ENCODE measurements at regions not wholly inside any gene's neighbourhood (a gene's known extent, or its start where the extent isn't known, plus 50 kb on each side); places are given as distances from the start of the nearest gene placed in this dataset.
A peak's percentile ranks its signal among the peaks of the same experiment; 100 is the strongest.
"Not testable (repeated sequence)": the region's sequence is repeated elsewhere in the genome, so short reads cannot be mapped to it uniquely, and the experiment has no call there.

DNA sequence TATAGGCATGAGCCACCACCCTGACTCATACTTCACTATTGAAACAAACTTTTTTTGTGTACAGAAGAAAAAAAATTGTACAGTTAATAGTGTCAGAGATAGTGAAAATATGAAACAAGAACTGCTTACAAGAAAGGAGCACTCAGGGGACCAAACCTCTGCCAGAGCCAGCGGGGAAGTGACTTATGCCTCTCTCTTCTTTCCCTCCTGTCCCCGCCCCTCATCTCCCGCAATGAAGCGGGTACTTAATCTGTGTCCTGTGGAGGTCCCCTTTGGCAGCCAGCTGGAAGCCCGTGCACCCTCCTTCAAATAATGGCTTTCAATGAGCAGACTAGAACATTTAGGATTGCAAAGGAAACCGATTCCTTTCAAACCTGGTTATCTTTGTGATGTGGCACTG lies 51.5 kb downstream of the PPIAL4A start:
- DNase-seq: not testable (repeated sequence)

DNA sequence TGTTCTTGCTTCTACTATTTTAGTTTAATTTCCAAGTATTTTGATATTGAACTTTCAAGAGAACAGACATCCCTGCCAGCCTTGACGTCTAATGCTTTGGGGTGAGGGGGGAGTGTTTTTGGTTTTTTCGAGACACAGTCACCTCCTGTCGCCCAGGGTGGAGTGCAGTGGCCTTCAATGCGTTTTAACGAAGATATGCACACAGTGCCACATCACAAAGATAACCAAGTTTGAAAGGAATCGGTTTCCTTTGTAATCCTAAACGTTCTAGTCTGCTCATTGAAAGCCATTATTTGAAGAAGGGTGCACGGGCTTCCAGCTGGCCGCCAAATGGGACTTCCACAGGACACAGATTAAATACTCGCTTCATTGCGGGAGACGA lies 52.3 kb downstream of the PPIAL4A start:
- not testable (repeated sequence) for DNase-seq

DNA sequence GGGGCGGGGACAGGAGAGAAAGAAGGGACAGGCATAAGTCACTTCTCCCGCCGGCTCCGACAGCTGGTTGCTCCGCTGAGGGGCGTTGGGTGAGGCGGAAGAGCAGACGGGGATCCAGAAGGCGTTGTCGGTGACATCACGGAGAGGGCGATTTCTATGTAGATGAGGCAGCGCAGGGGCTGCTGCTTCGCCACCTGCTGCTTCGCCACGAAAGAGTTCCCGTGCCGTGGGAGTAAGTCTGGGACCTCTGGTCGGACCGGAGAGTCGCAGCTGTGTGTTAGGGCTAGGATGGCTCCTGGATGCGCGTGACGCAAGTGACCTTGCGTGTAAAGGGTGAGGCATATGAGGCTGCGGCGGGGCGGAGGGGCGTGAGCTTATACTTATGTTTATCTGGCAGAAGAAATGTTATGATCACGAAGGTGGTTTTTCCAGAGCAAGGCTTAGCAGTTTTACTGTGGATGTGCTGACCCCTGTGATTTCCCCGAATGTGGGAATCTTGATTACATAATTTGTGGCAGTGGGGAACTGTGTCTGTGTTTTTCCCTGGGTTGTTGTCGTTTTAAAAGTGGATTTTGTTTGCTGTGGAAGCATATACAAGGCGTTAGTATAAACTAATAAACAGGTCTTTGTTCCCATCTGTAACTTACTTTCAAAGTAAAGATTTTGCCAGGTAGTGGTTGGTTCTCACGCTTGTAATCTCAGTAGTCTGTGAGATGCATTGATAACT lies 52.8 kb downstream of the PPIAL4A start:
- peak; percentile 75 for DNase-seq

DNA sequence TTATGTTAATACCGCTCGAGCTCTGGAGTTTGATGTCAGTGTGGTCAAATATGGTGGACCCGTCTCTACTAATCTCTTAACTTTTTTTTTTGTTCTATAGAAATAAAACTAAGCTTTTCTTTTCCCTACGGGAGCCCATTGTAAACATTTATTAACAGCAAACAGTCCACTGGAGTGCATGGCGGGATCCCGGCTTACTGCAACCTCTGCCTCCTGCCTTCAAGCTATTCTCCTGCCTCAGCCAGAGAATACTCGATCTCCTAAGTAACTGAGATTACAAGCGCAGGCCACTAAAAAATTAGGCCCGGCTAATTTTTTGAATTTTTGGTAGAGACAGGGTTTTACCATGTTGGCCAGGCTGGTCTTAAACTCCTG lies 53.4 kb downstream of the PPIAL4A start:
- DNase-seq: not testable (repeated sequence)

DNA sequence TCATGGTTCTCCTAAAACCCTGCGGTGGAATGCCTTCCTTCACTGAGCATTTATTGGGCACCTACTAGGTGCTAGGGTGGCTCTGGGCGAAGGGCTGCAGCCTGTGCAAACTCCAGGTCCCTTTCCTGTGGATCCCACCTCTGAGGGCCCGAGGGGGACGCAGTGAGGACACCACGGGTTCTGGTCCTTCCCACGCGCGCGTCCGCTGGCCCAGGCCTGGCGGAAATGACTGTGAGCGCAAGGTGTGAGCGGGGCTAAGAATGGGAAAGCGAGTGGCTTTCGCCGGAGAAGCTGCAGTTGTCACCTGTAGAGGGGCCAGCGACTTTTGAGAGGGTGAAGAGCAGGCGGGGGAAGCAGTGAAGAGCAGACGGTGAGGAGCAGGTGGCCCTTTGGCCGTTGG lies 55.1 kb downstream of the PPIAL4A start:
- DNase-seq: not testable (repeated sequence)

DNA sequence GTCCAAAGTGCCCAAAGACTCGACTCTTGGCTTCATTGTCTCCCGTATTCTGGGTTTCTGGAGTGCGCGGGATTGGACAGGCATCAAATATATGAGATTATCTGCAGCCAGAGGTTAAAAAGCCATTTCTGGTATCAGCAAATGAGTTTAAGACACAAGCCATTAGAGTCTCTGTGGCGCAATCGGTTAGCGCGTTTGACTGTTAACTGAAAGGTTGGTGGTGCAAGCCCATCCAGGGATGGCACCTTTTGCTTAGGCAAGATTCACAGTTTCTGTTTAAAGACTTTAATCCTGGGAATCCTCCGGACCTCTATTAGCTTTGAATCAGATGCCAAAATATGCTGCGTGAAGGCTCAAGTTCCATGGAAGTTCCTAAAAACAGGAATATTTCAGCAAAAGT lies 55.6 kb downstream of the PPIAL4A start:
- DNase-seq: not testable (repeated sequence)

DNA sequence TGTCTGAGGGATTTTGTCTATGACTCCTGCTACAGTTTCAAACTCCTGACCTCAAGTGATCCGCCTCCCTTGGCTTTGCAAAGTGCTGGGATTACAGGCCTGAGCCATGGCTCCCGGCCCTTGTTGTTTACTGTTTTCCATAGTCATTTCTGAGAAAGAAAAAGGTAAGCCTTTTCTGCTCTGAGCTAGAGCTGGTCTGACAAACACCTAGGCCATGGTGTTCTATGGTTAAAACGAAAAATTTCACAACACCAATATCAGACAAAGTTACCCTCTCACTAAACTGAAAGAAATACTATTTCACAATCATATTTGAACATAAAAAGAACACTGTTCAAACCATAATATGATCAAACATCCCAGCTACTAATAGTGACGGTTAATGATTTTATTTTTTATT lies 57.5 kb downstream of the PPIAL4A start:
- not testable (repeated sequence) for DNase-seq

DNA sequence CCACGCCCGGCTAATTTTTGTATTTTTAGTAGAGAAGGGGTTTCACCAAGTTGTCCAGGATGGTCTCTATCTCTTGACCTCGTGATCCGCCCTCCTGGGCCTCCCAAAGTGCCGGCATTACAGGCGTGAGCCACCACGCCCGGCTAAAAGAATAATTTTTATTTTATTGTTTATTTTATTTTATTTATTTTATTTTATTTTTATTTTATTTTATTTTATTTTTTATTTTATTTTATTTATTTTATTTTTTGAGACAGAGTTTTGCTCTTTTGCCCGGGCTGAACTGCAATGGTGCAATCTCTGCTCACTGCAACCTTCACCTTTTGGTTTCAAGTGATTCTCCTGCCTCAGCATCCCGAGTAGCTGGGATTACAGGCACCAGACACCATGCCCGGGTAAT lies 60.2 kb downstream of the PPIAL4A start:
- DNase-seq: not testable (repeated sequence)

DNA sequence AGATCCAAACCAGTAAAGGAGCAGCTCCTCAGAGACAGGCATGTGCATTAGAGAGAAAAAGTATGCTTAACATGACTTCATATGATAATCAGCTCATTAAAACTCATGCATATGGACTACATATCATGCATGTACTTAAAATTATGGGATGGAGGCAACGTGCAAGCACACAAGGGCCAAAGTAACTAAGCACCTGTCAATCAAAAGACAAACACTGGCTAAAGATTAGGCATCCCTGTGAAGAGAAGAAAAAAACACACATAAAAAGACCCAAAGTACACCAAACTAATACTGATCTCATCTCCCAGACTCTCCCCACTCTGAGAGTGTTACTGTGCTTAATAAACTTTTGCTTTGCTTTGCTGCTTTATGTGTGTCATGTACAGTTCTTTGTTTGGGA lies 61.1 kb downstream of the PPIAL4A start:
- DNase-seq: not testable (repeated sequence)

DNA sequence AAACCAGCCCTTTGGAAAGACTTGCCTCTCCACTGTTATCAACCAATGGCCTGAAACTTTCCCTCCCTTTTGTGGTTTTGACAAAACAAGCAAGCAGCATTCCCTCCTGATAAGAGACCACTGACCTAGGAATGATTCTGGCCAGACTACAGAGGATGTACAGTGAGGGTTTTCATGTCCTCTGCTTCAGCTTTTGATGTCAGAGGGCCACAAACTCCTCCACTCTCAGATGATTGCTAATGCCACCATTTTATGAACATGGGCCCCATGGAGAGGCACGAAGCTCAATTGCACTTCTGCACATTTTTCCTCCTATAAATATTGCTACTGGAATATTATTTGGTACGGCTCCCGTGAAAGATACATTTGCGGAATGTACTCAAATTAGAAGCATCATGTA lies 61.5 kb downstream of the PPIAL4A start:
- DNase-seq: not testable (repeated sequence)

DNA sequence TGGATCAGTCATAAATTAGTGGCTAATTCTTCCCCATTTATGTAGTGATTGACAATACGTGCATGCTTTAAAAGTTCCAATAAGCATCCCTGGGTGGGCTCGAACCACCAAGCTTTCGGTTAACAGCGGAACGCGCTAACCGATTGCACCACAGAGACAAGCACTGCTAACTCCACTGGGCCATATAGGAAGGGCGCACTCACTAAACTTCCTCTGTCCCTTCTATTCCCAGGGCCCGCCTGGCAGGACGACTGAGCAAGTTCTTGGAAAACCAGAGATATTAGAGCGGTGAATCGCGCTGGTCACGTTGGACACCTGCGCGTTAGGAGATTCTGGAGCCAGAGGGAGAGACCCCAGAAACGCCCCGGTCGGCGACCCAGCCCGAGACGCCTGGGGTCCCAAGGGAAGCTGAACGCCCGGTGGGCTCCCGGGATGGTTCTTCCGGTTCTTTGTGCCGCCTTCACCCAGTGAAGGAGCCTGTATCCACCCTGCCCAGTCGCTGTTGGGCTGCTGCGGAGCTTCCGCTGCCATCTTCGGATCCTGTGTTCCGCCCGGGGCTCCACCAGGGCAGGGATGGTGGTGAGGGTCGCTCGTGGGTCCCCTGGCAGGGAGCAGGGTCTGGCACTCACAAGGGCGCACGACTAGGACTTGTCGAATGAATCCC lies 62.8 kb downstream of the PPIAL4A start:
- DNase-seq: not testable (repeated sequence)

DNA sequence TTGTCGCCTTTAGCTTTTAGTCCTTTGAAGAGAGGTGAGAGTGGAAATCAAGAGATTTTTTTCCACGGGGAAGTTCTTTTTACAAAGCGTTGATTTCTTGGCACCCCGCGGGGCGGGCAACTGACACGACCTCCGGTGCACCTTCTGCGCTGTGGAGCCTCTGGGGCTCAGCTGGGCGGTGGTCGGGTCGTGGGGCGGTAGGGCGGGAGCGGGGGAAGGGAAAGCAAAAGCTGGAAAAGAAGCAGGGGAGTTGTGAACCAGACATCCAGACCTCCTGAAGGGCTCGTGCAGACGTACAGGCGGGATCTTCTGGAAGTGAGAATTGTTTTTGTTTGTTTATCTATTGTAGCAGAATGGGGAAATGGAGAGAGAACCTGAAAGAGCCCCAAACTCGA lies 63.3 kb downstream of the PPIAL4A start:
- not testable (repeated sequence) for DNase-seq

DNA sequence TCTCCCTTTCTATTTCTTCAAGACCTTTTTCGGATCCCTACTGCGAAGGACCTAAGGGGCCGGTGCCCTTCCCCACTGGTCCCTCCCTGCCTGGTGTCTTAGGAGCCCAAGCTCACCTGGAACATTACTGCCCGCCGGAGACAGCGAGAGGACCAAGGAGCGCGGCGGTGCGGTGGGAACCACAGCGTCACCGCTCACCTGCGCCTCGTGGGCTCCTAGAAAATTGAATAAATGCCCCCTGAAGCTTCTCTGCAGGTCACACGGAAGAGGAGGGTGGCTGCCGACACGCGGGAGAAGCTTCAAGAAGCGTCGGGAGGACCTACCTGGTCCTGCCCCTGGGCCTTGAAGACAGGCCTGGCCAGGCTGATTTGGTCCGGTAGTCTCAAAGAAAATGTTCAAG lies 65.2 kb downstream of the PPIAL4A start:
- no peak for DNase-seq

DNA sequence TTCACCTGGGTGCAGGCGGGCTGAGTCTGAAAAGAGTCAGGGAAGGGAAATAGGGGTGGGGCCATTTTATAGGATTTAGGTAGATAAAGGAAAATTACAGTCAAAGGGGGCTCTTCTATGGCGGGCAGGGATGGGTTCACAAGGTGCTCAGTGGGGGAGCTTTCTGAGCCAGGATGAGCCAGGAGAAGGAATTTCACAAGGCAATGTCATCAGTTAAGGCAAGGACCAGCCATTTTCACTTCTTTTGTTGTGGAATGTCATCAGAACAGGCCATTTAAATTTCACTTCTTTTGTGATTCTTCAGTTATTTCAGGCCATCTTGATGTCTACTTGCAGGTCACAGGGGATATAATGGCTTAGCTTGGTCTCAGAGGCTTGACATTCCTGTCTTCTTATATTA lies 66.4 kb downstream of the PPIAL4A start:
- DNase-seq: not testable (repeated sequence)

DNA sequence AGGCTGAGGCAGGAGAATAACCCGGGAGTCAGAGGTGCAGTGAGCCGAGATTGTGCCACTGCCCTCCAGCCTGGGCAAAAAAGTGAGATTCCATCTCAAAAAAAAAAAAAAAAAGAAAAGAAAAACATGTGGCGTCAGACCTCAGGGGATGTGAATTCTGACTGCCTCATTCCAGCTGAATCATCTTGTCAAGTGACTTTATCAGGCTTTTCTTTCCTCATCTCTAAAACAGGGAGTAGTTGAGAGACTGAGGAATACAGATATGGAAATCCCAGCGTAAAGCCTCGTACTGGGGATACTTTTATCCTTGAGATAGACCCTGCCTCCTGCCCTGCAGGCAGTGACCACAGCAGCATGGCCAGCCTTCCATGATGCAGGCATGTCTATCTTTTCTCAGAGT lies 76.4 kb downstream of the PPIAL4A start:
- not testable (repeated sequence) for DNase-seq

DNA sequence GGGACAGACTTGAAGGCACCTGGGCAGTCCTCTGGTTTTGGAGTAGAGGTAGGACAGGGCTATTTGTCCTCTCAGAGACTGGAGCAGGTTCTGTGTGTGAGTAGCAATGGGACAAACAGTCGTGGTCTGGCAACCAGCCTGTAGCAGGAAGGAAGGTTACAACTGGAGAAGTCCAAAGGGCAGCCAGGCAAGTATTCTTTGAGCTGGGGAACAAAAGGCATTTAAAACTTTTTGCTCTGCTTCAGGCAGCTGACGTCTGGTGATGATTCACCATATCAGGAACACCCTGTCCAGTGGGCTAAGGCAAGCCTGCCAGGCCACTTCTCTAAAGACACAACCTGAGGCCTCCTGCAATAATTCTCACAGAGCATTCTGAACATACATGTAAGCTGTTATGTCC lies 83.3 kb downstream of the PPIAL4A start:
- DNase-seq: not testable (repeated sequence)

DNA sequence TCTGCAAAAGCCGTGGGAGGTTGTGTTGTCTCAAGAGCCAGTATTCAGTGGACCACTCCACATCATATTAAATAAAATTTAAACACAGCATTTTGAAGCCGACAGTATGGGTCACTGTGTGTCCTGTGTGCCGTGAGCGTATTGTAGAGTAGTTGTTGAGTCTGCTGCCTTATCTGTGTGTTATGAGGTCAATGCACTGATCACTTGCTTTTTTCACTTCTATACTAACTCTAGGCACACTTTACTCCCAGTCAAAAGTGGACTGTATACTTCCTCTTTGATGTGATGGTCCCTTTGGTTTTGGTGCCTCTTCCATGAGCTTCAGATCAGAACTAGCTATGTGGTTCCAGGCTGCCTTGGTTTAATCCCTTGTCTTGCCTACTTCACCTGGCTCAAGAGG lies 84.3 kb downstream of the PPIAL4A start:
- not testable (repeated sequence) for DNase-seq

DNA sequence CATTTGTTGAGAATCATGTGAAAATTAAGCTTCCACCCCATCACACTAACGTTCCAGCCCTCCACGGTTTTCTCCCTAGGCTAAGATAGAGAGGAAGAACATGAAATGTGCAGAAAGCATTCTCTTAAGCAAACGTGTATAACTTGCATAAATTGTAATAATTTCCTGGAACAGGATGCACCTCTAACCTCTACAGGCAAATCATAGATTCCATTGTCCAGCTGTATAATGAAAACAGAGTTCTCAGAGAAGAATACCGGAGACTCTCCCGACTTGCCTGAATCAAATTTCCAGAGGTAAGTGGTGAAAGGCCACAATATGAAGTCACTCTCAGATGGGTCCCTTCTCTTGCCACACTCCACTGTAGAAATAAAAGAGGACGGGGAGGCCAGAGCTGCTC lies 87.7 kb downstream of the PPIAL4A start:
- not testable (repeated sequence) for DNase-seq

DNA sequence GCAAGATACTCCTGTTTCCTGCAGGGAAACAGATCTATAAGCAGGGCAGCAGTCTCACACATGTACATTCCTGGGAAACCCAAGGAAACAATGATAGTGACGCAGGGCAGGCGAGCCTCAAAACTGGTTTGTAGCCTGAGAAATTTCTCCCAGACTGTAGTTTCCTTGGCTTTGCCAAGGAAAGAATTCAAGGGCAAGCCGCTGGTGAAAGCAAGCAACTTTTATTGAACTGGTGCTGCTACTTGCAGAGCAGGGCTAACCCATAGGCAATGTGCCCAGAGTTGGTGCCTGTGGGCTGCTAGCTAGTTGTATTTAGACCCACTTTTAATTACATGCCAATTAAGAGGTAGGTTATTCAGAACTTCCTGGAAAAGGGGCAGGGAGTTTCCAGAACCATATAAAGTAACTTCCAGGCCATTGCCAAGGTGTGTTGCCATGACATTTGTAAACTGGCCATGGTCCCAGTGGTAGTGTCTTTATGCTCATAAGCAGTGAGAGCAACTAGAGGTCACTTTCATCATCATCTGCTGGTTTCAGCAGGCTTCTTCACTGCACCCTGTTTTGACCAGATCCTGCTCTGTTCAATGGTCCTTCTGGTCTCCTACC lies 92.0 kb downstream of the PPIAL4A start:
- not testable (repeated sequence) for DNase-seq

DNA sequence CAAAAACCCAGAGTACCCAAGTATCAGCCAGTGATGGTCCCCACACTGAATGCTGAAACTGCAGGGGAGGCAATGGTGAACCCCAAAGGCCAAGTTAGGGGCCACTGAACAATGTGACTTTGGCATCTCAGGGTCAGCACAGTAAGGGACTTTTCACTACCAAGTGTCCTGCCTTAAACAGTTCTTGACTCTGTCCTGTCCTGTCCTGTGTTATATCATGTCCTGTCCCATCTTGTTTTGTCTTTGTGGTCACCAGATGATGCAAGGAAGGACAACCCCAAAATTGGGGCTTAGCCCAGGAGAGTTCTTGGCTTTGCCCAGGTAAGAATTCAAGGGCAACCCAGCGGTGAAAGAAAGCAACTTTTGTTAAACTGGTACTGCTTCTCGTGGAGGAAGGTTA lies 105.0 kb downstream of the PPIAL4A start:
- not testable (repeated sequence) for DNase-seq

DNA sequence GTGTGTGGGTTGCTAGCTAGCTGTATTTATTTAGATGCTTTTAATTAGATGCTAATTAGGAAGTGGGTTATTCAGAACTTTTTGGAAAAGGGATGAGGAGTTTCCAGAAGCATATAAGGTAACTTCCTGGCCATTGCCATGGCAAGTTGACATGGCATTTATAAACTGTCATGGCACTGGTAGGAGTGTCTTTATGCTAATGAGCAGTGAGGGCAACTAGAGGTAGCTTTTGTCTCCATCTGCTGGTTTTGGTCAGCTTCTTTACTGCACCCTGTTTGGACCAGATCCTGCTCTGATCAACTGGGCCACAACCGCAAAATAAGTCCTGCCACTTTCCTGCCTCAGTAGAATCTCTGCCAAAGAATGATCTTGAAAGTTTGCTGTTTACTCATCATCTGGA lies 105.5 kb downstream of the PPIAL4A start:
- not testable (repeated sequence) for DNase-seq

DNA sequence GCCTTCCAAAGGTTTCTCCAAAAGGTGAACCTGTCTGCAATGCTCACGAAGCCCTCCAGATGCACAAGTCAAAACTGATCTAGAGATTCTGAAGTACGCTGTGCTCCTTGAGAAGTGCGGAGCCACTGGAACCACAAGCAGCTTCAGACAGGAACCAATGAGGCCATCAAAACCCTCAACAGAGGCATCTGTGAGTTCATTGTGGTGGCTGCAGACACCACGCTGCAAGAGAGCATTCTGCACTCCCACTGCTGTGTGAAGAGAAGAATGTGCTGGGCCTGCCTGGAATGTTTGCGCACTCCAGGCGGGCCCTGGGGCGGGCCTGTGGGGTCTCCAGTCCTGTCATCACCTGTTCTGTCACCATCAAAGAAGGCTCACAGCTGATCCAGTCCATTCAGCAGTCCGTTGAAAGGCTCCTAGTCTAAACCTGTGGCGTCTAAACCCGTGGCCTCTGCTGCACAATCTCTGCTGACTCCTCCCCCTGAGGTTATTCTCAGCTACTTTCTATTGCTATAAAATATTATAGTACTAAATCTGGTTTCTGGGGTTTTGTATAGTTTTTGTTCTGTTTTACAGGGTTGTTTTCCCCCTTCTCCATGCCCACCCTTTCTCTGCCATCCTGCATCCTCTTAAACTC lies 111.6 kb downstream of the PPIAL4A start:
- not testable (repeated sequence) for DNase-seq

DNA sequence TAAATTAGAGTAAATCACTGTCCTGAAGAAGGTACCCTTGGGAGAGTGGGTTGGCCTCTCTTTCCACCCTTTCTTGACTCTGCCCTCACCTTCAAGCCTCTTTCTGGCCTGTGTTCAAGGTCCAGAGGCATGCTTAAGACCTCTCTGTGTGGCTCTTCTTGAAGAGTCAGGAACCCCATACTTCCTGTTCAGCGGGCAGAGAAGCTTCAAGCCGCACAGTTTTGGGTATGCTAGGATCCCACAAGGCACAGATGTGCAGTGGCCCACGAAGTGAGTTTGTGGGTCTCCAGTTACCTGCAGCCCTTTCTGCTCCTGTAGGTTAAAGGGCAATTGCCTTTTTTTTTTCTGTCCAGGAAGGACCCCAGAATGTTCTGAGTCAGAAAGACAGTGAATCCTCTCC lies 113.7 kb downstream of the PPIAL4A start:
- not testable (repeated sequence) for DNase-seq

DNA sequence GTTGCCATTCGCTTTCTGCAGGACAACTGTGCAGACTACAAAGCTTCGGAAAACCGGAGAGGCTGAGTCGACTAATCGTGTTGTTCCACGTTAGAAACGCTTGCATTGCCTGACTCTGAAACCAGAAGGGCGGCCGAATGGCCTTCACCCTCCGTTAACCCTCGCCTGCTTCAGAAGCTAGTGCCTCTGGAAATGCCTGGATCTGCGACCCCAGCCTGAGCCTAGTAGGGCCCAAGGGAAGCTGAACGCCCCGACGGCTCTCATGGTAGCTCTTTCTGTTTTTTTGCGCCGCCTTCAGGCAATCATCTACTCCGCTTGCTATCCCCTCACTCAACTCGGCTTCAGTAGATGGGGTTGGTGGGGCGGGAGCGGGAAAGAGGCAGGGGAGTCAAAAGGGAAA lies 117.3 kb downstream of the PPIAL4A start:
- peak; percentile 19 for DNase-seq
